ENCODE measurements at regions not wholly inside any gene's neighbourhood (a gene's known extent, or its start where the extent isn't known, plus 50 kb on each side); places are given as distances from the start of the nearest gene placed in this dataset.

DNA sequence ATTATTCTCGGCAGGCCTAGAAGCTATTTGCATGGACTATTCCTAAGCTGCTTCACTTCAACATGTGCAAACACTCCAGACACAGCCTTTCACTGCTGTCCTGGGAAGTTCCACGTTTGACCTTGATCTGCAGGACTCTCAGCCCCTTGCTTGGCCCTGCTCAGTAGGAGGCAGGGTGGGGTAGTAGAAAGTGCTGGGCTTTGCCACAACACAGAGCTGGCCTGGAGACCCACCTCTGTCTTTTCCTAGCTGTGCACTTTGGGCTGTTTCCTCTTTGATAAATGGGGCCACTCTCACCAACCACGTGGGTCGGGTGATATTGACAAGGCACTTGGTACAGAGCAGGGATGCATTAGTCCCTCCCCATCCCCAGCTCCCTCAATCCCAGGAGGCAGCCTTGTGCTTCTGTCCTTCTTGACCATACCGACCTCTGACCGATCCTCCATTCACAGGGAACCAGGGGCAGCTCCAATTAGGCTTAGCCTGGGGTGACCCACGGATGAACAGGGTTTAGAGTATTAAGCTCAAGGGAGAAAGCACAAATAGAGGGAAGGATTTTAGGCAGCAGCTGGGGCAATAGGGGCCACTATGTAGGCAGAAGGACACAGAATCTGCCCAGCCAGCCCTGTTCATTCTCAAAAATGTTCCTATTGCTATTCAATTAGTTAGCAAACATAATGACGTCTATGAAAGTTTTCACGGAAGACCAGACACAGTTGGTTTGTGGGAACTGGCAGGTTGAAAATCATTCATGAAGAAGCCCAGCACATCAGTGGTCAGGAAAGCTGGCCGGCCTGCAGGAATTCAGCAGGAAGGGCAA is 63.3 kb downstream of the SYNE3 start (continued):
- no peak for TF ChIP-seq ZSCAN21 (CRISPR knock-in tag; IDR thresholded peaks at IDR 0.05; ENCODE audit: borderline replicate concordance)
- TF ChIP-seq HNF4A (CRISPR knock-in tag; IDR thresholded peaks at IDR 0.05): peak; percentile 92
- peak; percentile 36; the same call in 1 of the 2 replicates for TF ChIP-seq POLR2G (IDR thresholded peaks at IDR 0.05; ENCODE audit: low read depth, low read length)
- TF ChIP-seq NCOA2 (CRISPR knock-in tag; IDR thresholded peaks at IDR 0.05): peak; percentile 58
- TF ChIP-seq, protein P1, sequence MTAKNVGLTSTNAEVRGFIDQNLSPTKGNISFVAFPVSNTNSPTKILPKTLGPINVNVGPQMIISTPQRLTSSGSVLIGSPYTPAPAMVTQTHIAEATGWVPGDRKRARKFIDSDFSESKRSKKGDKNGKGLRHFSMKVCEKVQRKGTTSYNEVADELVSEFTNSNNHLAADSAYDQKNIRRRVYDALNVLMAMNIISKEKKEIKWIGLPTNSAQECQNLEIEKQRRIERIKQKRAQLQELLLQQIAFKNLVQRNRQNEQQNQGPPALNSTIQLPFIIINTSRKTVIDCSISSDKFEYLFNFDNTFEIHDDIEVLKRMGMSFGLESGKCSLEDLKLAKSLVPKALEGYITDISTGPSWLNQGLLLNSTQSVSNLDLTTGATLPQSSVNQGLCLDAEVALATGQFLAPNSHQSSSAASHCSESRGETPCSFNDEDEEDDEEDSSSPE (CRISPR knock-in tag; IDR thresholded peaks at IDR 0.05): peak; percentile 30; the same call in 1 of the 2 replicates
- TF ChIP-seq NFYC (CRISPR knock-in tag; IDR thresholded peaks at IDR 0.05): no peak
- TF ChIP-seq ZNF230 (CRISPR knock-in tag; IDR thresholded peaks at IDR 0.05): no peak
- TF ChIP-seq RXRA (CRISPR knock-in tag; IDR thresholded peaks at IDR 0.05): peak; percentile 64
- TF ChIP-seq, protein P2, sequence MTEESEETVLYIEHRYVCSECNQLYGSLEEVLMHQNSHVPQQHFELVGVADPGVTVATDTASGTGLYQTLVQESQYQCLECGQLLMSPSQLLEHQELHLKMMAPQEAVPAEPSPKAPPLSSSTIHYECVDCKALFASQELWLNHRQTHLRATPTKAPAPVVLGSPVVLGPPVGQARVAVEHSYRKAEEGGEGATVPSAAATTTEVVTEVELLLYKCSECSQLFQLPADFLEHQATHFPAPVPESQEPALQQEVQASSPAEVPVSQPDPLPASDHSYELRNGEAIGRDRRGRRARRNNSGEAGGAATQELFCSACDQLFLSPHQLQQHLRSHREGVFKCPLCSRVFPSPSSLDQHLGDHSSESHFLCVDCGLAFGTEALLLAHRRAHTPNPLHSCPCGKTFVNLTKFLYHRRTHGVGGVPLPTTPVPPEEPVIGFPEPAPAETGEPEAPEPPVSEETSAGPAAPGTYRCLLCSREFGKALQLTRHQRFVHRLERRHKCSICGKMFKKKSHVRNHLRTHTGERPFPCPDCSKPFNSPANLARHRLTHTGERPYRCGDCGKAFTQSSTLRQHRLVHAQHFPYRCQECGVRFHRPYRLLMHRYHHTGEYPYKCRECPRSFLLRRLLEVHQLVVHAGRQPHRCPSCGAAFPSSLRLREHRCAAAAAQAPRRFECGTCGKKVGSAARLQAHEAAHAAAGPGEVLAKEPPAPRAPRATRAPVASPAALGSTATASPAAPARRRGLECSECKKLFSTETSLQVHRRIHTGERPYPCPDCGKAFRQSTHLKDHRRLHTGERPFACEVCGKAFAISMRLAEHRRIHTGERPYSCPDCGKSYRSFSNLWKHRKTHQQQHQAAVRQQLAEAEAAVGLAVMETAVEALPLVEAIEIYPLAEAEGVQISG (CRISPR knock-in tag; IDR thresholded peaks at IDR 0.05): peak; percentile 65; the same call in 1 of the 2 replicates
- TF ChIP-seq FOXK1 (CRISPR knock-in tag; IDR thresholded peaks at IDR 0.05; ENCODE audit: borderline replicate concordance, low read depth): peak; percentile 29; the same call in 1 of the 2 replicates
- peak; percentile 42 for TF ChIP-seq NR2F6 (IDR thresholded peaks at IDR 0.05)
- peak; percentile 50; the same call in 1 of the 2 replicates for TF ChIP-seq NR2F6 (CRISPR knock-in tag; IDR thresholded peaks at IDR 0.05)
- peak; percentile 39; the same call in 1 of the 2 replicates for TF ChIP-seq RARA (CRISPR knock-in tag; IDR thresholded peaks at IDR 0.05)

All from HepG2 (cell line).